HG03039 (cell line): ENCODE measurements at regions not wholly inside any gene's neighbourhood (a gene's known extent, or its start where the extent isn't known, plus 50 kb on each side); places are given as distances from the start of the nearest gene placed in this dataset.

Source experiments
- ATAC-seq: cut with Tn5 transposase; IDR thresholded peaks from one replicate; pipeline ENCODE4 v1.9.1; 2021; ENCODE audit warnings: mild to moderate bottlenecking, moderate library complexity; ENCODE audit not compliant: unreplicated experiment

GRCh38 chr3:189500299-189500698 is 130.9 kb upstream of the TP63 start:
- ATAC-seq = no peak

GRCh38 chr3:189500798-189501495 is 130.2 kb upstream of the TP63 start:
- ATAC-seq = no peak

- ATAC-seq = no peak
Observed at GRCh38 chr3:189502256-189502655, 128.9 kb upstream of the TP63 start.

GRCh38 chr3:189502676-189503257 is 128.4 kb upstream of the TP63 start:
- ATAC-seq = no peak

GRCh38 chr3:189507856-189508255 is 123.3 kb upstream of the TP63 start:
- no peak for ATAC-seq

GRCh38 chr3:189508784-189509501 is 122.2 kb upstream of the TP63 start:
- no peak for ATAC-seq

GRCh38 chr3:189512039-189512438 is 119.2 kb upstream of the TP63 start:
- ATAC-seq = peak; percentile 61

GRCh38 chr3:189512821-189513220 is 118.4 kb upstream of the TP63 start:
- no peak for ATAC-seq

GRCh38 chr3:189513281-189514117 is 117.7 kb upstream of the TP63 start:
- ATAC-seq = no peak

GRCh38 chr3:189516039-189516438 is 115.2 kb upstream of the TP63 start:
- ATAC-seq = no peak

- ATAC-seq = no peak
Observed at GRCh38 chr3:189517981-189518380, 113.2 kb upstream of the TP63 start.

- no peak for ATAC-seq
Observed at GRCh38 chr3:189519458-189519857, 111.7 kb upstream of the TP63 start.

GRCh38 chr3:189529468-189529867 is 101.7 kb upstream of the TP63 start:
- ATAC-seq = peak; percentile 66

GRCh38 chr3:189529889-189530471 is 101.2 kb upstream of the TP63 start:
- ATAC-seq = peak; percentile 18

- ATAC-seq = no peak
Observed at GRCh38 chr3:189530822-189531221, 100.4 kb upstream of the TP63 start.

- no peak for ATAC-seq
Observed at GRCh38 chr3:189531271-189531670, 99.9 kb upstream of the TP63 start.

- no peak for ATAC-seq
Observed at GRCh38 chr3:189534531-189534930, 96.7 kb upstream of the TP63 start.

GRCh38 chr3:189537135-189537534 is 94.1 kb upstream of the TP63 start:
- ATAC-seq = no peak

- no peak for ATAC-seq
Observed at GRCh38 chr3:189547448-189547847, 83.7 kb upstream of the TP63 start.

- no peak for ATAC-seq
Observed at GRCh38 chr3:189548053-189548452, 83.1 kb upstream of the TP63 start.

- ATAC-seq = no peak
Observed at GRCh38 chr3:189551007-189551406, 80.2 kb upstream of the TP63 start.
